Sciatic nerve (tissue), 2 donors: ENCODE measurements at regions not wholly inside any gene's neighbourhood (a gene's known extent, or its start where the extent isn't known, plus 50 kb on each side); places are given as distances from the start of the nearest gene placed in this dataset.

Experiments used
- ATAC-seq: fragments of 200-7000 bp; cut with Tn5 transposase; one replicate; pipeline ENCODE4 v1.9.1; 2020; ENCODE audit warnings: mild to moderate bottlenecking, moderate library complexity
- DNase-seq: peaks from one replicate; pipeline ENCODE4 v3.0.0-alpha.2; 2020; ENCODE audit warnings: low spot score
- intact Hi-C: fragments of 100-400 bp; cut with DNase I; formaldehyde crosslinking; loops from one replicate; pipeline ENCODE4 v1.14.2; 2022
- donor health status: DM: no; HTN: no; CAD: no.
- donor health status: DM: no; HTN: no; CAD: no.

- DNase-seq (no peak), ATAC-seq (no peak)
- intact Hi-C loops = no loop called here
Measured at GRCh38 chr5:68894673-68895072, 199.1 kb upstream of the SLC30A5 start.

GRCh38 chr5:68898951-68899471, 194.8 kb upstream of the SLC30A5 start:
- DNase-seq = no peak
- ATAC-seq = no peak
- intact Hi-C loops = no loop called here

GRCh38 chr5:68911840-68912690, 181.7 kb upstream of the SLC30A5 start:
- DNase-seq (no peak), ATAC-seq (peak; percentile 53)

GRCh38 chr5:68915079-68915478, 178.7 kb upstream of the SLC30A5 start:
- DNase-seq (no peak), ATAC-seq (no peak)
- intact Hi-C loops = no loop called here

More at GRCh38 chr5:68911840-68912690, 181.7 kb upstream of the SLC30A5 start:
- intact Hi-C loops = no loop called here

- intact Hi-C loops = no loop called here
- ATAC-seq = no peak
- no peak for DNase-seq
Measured at GRCh38 chr5:68918306-68918705, 175.5 kb upstream of the SLC30A5 start.

- intact Hi-C loops = no loop called here
- no peak for ATAC-seq
- no peak for DNase-seq
Measured at GRCh38 chr5:68919988-68920490, 173.8 kb upstream of the SLC30A5 start.

- DNase-seq (no peak), ATAC-seq (no peak)
- intact Hi-C loops = no loop called here
Measured at GRCh38 chr5:68920888-68921287, 172.9 kb upstream of the SLC30A5 start.

- intact Hi-C loops = no loop called here
- DNase-seq (no peak), ATAC-seq (no peak)
Measured at GRCh38 chr5:68922172-68922987, 171.4 kb upstream of the SLC30A5 start.

GRCh38 chr5:68924481-68925145, 169.2 kb upstream of the SLC30A5 start:
- peak; percentile 60 for DNase-seq
- intact Hi-C loops = no loop called here
- peak; percentile 98 for ATAC-seq

GRCh38 chr5:68928617-68929302, 165.1 kb upstream of the SLC30A5 start:
- no peak for ATAC-seq
- DNase-seq = no peak
- intact Hi-C loops = no loop called here

- no peak for ATAC-seq
- intact Hi-C loops = no loop called here
Measured at GRCh38 chr5:68930139-68930538, 163.7 kb upstream of the SLC30A5 start.

GRCh38 chr5:68932830-68933434, 160.9 kb upstream of the SLC30A5 start:
- ATAC-seq (no peak), DNase-seq (no peak)
- intact Hi-C loops = no loop called here

More at GRCh38 chr5:68930139-68930538, 163.7 kb upstream of the SLC30A5 start:
- DNase-seq = no peak

- intact Hi-C loops = no loop called here
- DNase-seq (no peak), ATAC-seq (no peak)
Measured at GRCh38 chr5:68942169-68942568, 151.6 kb upstream of the SLC30A5 start.

GRCh38 chr5:68946728-68947127, 147.1 kb upstream of the SLC30A5 start:
- intact Hi-C loops = no loop called here
- no peak for DNase-seq
- ATAC-seq = no peak

- no peak for ATAC-seq
- intact Hi-C loops = no loop called here
Measured at GRCh38 chr5:68947986-68948385, 145.8 kb upstream of the SLC30A5 start.

GRCh38 chr5:68949256-68949655, 144.6 kb upstream of the SLC30A5 start:
- DNase-seq (no peak), ATAC-seq (no peak)
- intact Hi-C loops = no loop called here

More at GRCh38 chr5:68947986-68948385, 145.8 kb upstream of the SLC30A5 start:
- no peak for DNase-seq

- intact Hi-C loops = no loop called here
- DNase-seq (no peak), ATAC-seq (no peak)
Measured at GRCh38 chr5:68949711-68950110, 144.1 kb upstream of the SLC30A5 start.

- no peak for DNase-seq
- intact Hi-C loops = no loop called here
- no peak for ATAC-seq
Measured at GRCh38 chr5:68950125-68950524, 143.7 kb upstream of the SLC30A5 start.
